ENCODE measurements at regions not wholly inside any gene's neighbourhood (a gene's known extent, or its start where the extent isn't known, plus 50 kb on each side); places are given as distances from the start of the nearest gene placed in this dataset.
"Not testable (repeated sequence)": the region's sequence is repeated elsewhere in the genome, so short reads cannot be mapped to it uniquely, and the experiment has no call there.

DNA sequence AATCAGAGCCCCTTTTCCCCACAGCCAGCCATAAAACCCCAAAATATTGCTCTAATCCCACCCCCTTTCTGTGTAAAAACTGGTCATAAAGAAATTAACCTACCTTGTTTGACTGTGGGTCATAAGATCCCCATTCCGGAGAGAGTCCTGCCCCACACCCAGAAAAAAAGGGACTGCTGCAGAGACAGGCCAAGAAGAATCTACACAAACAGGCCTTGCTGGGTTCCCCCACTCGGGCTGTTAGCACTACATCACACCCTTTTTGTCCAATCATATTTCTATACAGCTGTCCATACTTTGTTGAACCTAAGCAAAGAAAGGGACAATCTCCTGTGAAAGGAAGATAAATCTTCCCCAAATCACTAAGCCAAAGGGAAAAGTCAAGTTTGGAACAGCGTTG lies 84.4 kb upstream of the MFGE8 start:
- TF ChIP-seq, protein P1, sequence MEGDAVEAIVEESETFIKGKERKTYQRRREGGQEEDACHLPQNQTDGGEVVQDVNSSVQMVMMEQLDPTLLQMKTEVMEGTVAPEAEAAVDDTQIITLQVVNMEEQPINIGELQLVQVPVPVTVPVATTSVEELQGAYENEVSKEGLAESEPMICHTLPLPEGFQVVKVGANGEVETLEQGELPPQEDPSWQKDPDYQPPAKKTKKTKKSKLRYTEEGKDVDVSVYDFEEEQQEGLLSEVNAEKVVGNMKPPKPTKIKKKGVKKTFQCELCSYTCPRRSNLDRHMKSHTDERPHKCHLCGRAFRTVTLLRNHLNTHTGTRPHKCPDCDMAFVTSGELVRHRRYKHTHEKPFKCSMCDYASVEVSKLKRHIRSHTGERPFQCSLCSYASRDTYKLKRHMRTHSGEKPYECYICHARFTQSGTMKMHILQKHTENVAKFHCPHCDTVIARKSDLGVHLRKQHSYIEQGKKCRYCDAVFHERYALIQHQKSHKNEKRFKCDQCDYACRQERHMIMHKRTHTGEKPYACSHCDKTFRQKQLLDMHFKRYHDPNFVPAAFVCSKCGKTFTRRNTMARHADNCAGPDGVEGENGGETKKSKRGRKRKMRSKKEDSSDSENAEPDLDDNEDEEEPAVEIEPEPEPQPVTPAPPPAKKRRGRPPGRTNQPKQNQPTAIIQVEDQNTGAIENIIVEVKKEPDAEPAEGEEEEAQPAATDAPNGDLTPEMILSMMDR (IDR thresholded peaks at IDR 0.05): no peak
- no peak overlapping the region for H3K27ac ChIP-seq
- DNase-seq (ENCODE audit: low spot score in 2 of 2): no peak
- no peaks in the 10 kb centered on the region for H3K4me1 ChIP-seq
- intact Hi-C loops (cut with DNase I): no loop called here
- no peaks in the 10 kb centered on the region for H3K36me3 ChIP-seq
- H3K27me3 ChIP-seq: no peaks in the 10 kb centered on the region
- no peaks in the 10 kb centered on the region for H3K9me3 ChIP-seq
- no peak overlapping the region for H3K4me3 ChIP-seq

DNA sequence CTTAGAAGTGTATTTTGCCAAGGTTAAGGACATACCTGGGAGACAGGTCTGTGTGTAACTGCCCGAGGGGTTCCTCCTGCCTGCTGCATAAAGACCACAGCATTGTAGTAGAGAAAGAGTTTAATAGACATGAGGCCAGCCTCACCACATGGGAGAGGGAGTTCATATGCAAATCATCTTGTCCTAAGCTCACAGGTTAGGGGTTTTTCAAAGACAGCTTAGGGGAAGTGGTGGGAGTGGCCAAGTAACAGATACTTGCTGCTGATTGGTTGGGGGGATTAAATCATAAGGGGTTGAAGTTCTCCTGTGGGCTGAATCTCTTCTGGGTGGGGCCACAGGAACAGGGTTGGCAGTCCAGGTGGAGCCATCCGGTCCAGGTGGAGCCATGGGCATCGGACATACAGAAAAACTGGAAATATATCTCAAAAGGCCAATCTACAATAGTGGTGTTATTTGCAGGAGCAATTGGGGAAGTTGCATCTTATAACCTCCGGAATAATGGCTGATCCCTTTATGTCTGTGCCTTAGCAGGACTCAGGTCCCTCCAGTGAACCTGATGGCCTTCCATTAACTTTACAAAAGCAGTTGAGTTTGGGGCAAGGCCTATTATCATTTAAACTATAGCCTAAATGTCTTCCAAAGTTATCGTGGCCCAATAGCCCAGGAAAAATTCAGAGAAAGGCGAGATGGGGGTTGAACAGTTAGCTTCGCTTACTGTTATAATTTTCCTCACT lies 86.0 kb upstream of the MFGE8 start:
- DNase-seq (ENCODE audit: low spot score in 2 of 2): no peak
- H3K27ac ChIP-seq: no peak overlapping the region
- H3K4me1 ChIP-seq: no peaks in the 10 kb centered on the region
- H3K4me3 ChIP-seq: no peak overlapping the region
- intact Hi-C loops (cut with DNase I): no loop called here
- H3K9me3 ChIP-seq: no peaks in the 10 kb centered on the region
- H3K27me3 ChIP-seq: no peaks in the 10 kb centered on the region
- TF ChIP-seq, protein P1 (IDR thresholded peaks at IDR 0.05): no peak
- no peaks in the 10 kb centered on the region for H3K36me3 ChIP-seq

DNA sequence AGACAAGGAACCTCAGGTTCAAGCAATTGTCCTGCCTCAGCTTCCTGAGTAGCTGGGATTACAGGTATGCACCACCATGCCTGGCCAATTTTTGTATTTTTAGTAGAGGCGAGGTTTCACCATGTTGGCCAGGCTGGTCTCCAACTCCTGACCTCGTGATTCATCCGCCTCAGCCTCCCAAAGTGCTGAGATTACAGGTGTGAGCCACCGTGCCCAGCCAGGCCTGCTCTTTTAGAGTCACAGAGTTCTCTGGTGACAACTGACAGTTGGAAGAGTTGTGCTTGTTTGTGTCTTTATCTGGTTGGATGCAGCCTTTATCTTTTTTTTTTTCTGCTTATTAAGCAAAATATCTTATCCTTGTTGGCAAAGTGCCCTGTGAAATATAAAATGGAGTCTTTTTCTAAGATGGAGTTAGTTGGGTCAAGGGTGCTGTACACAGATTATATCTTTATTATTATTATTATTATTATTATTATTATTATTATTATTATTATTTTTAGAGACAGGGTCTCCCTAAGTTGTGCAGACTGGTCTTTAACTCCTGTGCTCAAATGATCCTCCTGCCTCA lies 86.5 kb upstream of the ABHD2 start:
- H3K27ac ChIP-seq; H3K4me1 ChIP-seq; H3K4me3 ChIP-seq; H3K36me3 ChIP-seq; H3K27me3 ChIP-seq; intact Hi-C loops (cut with DNase I); DNase-seq (ENCODE audit: low spot score in 2 of 2); H3K9me3 ChIP-seq: not testable (repeated sequence)

DNA sequence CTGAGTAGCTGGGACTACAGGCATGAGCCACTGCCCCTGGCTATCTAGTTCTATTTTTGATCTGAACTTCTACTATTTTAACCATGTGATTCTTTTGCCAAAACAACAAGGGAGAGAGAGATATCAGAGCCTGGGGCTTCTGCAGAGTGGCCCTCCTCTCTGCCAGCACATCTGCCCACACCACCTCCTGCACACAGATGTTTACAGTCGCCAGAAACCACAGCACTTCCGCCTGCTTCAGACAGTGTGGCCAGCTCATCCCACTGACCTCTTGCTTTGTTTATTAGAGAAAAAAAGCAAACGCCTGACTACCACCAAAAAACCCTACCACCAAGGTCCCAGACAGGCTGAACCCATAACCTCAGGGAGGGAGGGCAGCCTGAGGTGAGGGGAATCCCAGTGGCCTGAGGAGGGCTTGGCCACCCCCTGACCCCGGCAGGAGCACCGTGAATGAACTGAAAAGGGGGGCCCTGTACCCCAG lies 85.9 kb upstream of the ABHD2 start:
- Histone ChIP-seq H3K27ac (peak overlapping the region; percentile 3 to 33), H3K4me1 (no peaks in the 10 kb centered on the region), H3K4me3 (no peak overlapping the region), H3K36me3 (no peaks in the 10 kb centered on the region), H3K9me3 (no peaks in the 10 kb centered on the region), H3K27me3 (no peaks in the 10 kb centered on the region)
- DNase-seq (ENCODE audit: low spot score in 2 of 2): no peak
- intact Hi-C loops (cut with DNase I): no loop called here
- TF ChIP-seq, protein P1 (IDR thresholded peaks at IDR 0.05): no peak

DNA sequence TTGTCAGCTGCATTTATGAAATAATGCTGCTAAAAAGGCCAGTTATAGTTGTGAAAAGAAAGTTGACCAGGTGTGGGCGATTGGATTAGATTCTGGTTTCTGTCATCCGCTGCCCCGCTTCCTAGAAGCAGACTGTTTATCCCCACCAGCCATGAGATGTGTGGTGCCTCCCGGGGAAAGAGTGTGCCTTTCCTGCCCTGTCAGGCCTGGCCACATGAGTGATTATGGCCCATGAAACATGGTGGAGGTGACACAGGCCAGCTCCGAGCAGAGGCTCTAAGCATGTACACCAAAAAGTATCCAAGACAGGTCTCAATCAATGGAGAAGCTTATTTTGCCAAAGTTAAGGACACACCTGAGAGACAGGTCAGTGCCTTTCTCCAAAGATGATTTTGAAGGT lies 85.4 kb upstream of the ABHD2 start:
- TF ChIP-seq, protein P1 (IDR thresholded peaks at IDR 0.05): no peak
- no peak for DNase-seq (ENCODE audit: low spot score in 2 of 2)
- intact Hi-C loops (cut with DNase I): no loop called here
- peak overlapping the region; percentile 3 to 33 for H3K27ac ChIP-seq
- H3K27me3 ChIP-seq: no peaks in the 10 kb centered on the region
- H3K4me1 ChIP-seq: no peaks in the 10 kb centered on the region
- no peaks in the 10 kb centered on the region for H3K36me3 ChIP-seq
- no peak overlapping the region for H3K4me3 ChIP-seq
- H3K9me3 ChIP-seq: no peaks in the 10 kb centered on the region

DNA sequence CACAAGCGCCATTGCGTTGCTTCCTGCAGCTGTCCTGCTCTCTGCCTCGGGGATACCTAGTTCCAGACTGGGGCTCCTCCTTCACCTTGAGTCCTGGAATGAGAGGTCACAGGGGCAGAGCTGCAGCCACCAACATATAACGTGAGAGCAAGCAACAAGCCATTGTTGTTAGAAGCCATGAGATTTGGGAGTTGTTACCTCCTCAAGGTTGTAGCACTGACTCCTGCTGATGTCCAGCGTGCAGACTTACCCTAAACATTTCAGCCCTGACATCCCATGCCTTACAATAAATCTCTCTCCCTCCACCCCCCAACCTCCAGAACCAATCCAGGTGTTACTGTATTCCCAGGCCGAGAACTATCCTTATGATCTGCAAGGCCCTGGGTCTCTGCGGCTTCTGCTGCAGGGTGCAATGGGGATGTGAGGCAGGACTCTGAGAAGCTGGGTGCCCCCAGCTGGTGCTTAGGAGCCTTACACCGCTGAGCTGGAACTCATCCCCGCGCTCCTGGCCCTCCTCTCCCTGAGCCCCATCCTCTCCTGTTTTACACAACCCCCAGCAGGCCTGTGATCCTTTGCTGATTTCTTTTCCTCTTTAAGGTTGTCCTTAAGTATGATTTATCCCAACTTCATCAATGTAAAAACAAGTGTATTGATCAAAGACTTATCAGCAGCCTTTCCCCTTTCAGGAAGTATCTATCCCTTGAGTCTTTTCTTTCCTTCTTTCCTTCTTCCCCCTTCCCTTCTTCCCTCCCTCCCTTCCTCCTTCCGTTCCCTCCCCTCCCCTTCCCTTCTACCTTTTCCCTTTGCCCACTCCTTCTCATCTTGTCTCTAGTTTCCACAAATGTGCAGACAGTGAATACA lies 84.2 kb upstream of the ABHD2 start:
- Histone ChIP-seq H3K4me3 (no peak overlapping the region), H3K9me3 (no peaks in the 10 kb centered on the region), H3K4me1 (no peaks in the 10 kb centered on the region), H3K27me3 (no peaks in the 10 kb centered on the region), H3K27ac (no peak overlapping the region), H3K36me3 (no peaks in the 10 kb centered on the region)
- intact Hi-C loops (cut with DNase I): no loop called here
- TF ChIP-seq, protein P1 (IDR thresholded peaks at IDR 0.05): peak; percentile 18 to 40 (median 35)
- peak in 1 of 2 donors; percentile 69 for DNase-seq (ENCODE audit: low spot score in 2 of 2)

Data from ascending aorta (tissue), 2 donors.